CD4-positive, alpha-beta T cell treated with Interleukin-21 for 1 hour (primary cell): ENCODE measurements at regions not wholly inside any gene's neighbourhood (a gene's known extent, or its start where the extent isn't known, plus 50 kb on each side); places are given as distances from the start of the nearest gene placed in this dataset.
A peak's percentile ranks its signal among the peaks of the same experiment; 100 is the strongest.
"Not testable (repeated sequence)": the region's sequence is repeated elsewhere in the genome, so short reads cannot be mapped to it uniquely, and the experiment has no call there.

Source experiments
- DNase-seq: peaks from one replicate; pipeline ENCODE4 v3.0.0-alpha.2; 2020

DNA sequence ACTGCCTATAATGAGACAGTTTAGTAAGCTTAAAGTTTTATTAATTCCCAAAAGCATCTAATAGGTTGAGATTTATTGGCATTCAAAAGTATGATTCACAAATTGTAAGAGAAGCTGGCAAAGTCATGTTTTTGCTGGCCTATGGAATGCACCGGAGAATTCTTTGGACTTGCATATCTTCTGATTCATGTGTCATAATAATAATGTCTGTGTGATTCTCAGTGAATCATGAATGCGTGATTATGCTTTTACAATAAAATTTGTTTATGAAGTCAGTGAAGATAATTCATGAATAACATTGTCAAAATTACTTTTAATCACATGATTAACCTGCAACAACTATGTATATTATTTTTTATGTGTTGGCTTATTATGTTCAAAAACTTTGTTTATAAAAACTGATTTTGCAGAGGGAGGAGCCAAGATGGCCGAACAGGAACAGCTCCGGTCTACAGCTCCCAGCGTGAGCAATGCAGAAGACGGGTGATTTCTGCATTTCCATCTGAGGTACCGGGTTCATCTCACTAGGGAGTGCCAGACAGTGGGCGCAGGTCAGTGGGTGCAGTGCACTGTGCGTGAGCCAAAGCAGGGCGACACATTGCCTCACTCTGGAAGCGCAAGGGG, 389.2 kb downstream of the SRGAP2C start:
- not testable (repeated sequence) for DNase-seq

DNA sequence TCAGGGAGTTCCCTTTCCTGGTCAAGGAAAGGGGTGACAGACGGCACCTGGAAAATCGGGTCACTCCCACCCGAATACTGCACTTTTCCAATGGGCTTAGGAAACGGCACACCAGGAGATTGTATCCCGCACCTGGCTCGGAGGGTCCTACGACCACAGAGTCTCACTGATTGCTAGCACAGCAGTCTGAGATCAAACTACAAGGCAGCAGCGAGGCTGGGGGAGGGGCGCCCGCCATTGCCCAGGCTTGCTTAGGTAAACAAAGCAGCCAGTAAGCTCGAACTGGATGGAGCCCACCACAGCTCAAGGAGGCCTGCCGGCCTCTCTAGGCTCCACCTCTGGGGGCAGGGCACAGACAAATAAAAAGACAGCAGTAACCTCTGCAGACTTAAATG, 389.7 kb downstream of the SRGAP2C start:
- DNase-seq, result not testable (repeated sequence)

DNA sequence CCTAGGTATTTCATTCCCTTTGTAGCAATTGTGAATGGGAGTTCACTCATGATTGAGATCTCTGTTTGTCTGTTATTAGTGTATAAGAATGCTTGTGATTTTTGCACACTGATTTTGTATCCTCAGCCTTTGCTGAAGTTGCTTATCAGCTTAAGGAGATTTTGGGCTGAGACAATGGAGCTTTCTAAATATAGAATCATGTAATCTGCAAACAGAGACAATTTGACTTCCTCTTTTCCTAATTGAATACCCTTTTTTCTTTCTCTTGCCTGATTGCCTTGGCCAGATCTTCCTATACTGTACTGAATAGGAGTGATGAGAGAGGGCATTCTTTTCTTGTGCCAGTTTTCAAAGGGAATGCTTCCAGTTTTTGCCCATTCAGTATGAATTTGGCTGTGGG, 398.1 kb downstream of the SRGAP2C start:
- DNase-seq, result not testable (repeated sequence)

DNA sequence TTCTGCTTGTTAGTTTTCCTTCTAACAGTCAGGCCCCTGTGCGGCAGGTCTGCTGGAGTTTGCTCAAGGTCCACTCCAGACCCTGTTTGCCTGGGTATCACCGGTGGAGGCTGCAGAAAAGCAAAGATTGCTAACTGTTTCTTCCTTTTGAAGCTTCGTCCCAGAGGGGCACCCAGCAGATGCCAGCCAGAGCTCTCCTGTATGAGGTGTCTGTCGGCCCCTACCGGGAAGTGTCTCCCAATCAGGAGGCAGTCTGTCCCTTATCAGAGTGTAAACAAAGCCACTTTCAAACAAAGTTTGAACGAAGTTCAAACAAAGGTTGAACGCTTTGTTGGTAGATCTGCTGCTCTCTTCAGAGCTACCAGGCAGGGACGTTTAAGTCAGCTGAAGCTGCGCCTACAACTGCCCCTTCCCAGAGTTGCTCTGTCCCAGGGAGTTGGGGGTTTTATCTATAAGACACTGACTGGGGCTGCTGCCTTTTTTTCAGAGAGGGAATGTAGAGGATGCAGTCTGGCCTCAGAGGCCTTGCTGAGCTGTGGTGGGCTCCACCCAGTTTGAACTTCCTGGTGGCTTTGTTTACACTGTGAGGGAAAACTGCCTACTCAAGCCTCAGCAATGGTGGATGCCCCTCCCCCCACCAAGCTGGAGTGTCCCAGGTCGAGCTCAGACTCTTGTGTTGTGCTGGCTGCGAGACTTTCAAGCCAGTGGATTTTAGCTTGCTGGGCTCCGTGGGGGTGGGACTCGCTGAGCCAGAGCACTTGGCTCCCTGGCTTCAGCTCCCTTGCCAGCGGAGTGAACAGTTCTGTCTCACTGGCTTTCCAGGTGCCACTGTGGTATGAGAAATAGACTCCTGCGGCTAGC, 401.8 kb downstream of the SRGAP2C start:
- DNase-seq, result peak; percentile 12

DNA sequence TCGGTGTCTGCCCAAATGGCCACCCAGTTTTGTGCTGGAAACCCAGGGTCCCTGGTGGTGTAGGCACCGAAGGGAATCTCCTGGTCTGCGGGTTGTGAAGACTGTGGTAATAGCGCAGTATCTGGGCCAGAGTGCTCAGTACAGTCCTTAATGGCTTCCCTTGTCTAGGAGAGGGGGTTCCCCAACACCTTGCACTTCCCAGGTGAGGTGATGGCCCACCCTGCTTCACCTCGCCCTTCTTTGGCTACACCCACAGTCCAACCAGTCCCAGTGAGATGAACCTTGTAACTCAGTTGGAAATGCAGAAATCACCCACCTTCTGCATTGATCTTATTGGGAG, 402.4 kb downstream of the SRGAP2C start:
- no peak for DNase-seq

DNA sequence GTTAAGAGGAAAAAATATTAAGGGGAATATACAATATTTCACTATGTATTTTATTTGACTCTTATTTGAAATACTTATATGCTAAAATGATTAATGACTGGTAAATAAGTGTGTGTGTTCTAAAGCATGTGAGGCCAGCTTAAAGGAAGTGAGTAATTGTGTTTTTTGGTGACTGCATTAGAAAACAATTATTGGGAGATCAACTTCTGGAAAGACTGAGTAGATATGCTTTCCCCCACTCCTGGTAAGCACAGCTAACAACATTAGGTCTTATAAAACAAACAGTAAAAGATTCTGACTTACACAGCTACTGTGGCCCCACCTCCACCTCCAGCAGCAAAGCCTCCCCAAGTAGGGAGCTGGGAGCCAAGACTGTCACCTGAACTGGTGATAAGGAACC, 403.0 kb downstream of the SRGAP2C start:
- DNase-seq, result no peak

DNA sequence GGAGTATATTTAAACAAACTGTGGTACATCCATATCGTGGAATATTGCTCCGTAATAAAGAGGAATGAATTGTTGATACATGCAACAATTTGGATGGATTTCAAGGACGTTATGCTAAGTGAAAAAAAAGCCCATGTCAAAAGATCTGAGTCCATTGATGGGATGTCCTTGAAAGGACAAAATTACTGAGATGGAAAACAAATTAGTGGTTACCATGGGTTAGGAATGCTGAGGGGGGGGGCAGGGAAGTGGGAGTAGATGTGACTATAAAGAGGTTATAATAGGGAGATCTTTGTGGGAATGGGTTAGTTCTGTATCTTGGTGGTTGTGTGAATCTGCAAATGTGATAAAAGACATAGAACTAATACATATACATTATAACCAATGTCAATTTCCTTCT, 409.3 kb downstream of the SRGAP2C start:
- no peak for DNase-seq

DNA sequence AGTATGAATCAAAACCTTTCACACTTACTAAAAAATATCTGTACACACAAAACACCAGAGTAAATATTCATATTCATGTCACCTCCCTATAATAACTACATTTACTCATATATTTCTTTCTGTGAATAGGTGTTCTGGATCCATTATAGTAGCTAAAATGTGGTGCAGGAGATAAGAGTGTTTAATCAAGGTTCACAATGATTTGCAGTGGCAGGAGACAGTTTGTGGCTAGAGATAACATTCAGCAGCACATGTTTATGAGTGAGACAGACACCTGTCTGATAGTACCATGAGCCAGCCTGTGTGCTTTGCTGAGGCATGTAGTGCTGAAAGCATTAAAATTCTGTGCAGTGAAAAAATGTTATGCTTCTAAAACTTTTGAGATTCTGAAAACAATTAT, 410.3 kb downstream of the SRGAP2C start:
- no peak for DNase-seq

DNA sequence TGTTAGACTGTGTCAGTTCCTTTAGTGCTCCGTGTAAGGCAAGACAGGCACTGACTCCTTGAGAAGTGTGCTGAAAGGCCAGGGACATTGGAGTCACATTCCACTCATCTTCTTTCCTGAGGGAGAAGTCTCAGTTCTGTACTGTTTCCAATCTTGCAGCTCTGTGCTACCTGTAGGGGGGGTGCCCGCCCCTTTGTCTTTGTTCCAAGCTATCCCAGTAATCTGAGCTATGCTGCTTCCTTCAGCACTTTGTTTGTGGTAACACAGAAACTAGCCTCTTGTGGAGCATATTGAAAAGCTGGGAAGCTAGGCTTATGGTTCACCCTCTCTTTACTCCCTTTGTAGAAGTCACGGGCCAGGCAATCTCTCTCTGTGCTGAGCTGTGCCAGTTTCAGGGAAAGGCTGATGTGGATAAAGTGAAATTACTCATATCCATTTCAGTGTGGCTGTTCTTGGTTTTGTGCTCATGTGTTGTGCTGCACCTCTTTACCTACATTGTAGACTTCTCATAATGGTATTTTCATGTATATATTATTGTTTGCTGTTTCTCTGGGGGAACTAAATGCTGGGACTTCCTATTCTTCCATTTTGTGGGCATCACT, 420.2 kb downstream of the SRGAP2C start:
- DNase-seq, result not testable (repeated sequence)

DNA sequence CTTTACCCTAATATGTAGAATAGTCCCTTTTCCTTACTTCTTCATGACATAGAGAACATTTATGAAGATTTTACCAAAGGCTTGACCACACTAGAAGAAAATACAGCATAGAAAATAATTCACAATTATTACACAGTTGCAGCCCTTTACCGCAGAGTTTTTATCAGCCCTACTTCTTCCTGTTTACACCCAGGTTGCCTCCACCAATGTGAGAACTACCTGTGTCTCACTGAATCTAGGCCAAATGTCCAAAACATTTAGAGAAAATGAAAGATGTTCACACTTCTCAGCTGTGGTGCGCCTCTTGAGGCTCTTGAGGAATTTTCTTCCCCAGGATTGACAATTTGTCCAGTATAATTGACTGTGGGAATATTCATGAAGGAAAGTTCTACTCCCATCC, 422.7 kb downstream of the SRGAP2C start:
- DNase-seq, result not testable (repeated sequence)
